ENCODE measurements at regions not wholly inside any gene's neighbourhood (a gene's known extent, or its start where the extent isn't known, plus 50 kb on each side); places are given as distances from the start of the nearest gene placed in this dataset.

DNA sequence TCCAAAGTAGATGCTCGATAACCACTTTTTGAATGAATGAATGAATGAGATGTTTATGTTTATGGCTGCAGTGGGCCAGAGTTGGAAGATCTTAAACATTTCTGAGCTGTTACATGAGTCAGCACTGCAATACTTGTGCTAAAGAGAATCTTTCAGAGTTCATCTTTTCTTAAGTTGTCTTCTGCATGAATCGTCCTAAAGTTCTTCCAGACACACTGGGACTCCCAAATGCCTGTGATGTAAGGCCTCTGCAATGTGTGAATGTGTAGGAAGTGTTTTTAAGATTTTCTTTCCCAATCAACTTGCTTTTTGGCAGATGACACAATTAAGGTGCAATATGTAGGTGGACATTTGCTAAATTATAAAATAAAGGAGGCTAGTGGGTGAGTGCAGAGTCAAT, 50.3 kb upstream of the TRIM9 start:
- Mint-ChIP-seq H3K4me3 (no peak overlapping the region), H3K27ac (no peak overlapping the region), H3K4me1 (no peaks in the 10 kb centered on the region), H3K27me3 (peaks cover 4% of the 10 kb centered on the region), H3K9me3 (ENCODE audit: insufficient read depth) (no peaks in the 10 kb centered on the region)
- H3K4me3 ChIP-seq (ENCODE audit: control extremely low read depth in 1 of 5, extremely low read depth in 1 of 5, insufficient read depth in 1 of 5, low read depth in 2 of 5, low read length in 4 of 5): no peak overlapping the region
- H3K27ac ChIP-seq (ENCODE audit: low read length in 2 of 2): no peak overlapping the region
- TF ChIP-seq, protein P1, sequence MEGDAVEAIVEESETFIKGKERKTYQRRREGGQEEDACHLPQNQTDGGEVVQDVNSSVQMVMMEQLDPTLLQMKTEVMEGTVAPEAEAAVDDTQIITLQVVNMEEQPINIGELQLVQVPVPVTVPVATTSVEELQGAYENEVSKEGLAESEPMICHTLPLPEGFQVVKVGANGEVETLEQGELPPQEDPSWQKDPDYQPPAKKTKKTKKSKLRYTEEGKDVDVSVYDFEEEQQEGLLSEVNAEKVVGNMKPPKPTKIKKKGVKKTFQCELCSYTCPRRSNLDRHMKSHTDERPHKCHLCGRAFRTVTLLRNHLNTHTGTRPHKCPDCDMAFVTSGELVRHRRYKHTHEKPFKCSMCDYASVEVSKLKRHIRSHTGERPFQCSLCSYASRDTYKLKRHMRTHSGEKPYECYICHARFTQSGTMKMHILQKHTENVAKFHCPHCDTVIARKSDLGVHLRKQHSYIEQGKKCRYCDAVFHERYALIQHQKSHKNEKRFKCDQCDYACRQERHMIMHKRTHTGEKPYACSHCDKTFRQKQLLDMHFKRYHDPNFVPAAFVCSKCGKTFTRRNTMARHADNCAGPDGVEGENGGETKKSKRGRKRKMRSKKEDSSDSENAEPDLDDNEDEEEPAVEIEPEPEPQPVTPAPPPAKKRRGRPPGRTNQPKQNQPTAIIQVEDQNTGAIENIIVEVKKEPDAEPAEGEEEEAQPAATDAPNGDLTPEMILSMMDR (IDR thresholded peaks at IDR 0.05): no peak
- TF ChIP-seq EZH2 (IDR thresholded peaks at IDR 0.05; ENCODE audit: borderline replicate concordance, insufficient read depth, low read depth, low read length, poor library complexity, severe bottlenecking): no peak
- no peak overlapping the region for H2AFZ ChIP-seq (ENCODE audit: insufficient read depth, low read depth, low read length, poor library complexity, severe bottlenecking)
- H3K36me3 ChIP-seq (replicated peaks in 1 of 2; ENCODE audit: control extremely low read depth in 1 of 2, control insufficient read depth in 1 of 2, extremely low read depth in 1 of 2, insufficient read depth in 2 of 2, low read length in 1 of 2): no peaks in the 10 kb centered on the region
- ATAC-seq (ENCODE audit: low read depth) (no peak), DNase-seq (no peak)
- ChIA-PET POLR2A (no interaction called here), CTCF (no interaction called here)
- no peaks in the 10 kb centered on the region for H3K79me2 ChIP-seq (ENCODE audit: control insufficient read depth, insufficient read depth, low read length)
- 96% methylated on average over 2 of the region's 2 CpGs for WGBS (ENCODE audit: insufficient coverage)
- H3K9me3 ChIP-seq (ENCODE audit: control extremely low read depth in 1 of 3, control insufficient read depth in 2 of 3, insufficient read depth in 1 of 3, low read length in 2 of 3): no peaks in the 10 kb centered on the region
- intact Hi-C loops (cut with micrococcal nuclease): no loop called here
- no peaks in the 10 kb centered on the region for H3K27me3 ChIP-seq (replicated peaks in 1 of 4; ENCODE audit: control extremely low read depth in 1 of 4, control insufficient read depth in 3 of 4, insufficient read depth in 4 of 4, low read length in 3 of 4)
- no peaks in the 10 kb centered on the region for H4K20me1 ChIP-seq (ENCODE audit: control insufficient read depth, insufficient read depth, low read length, poor library complexity, severe bottlenecking)
- H3K9ac ChIP-seq (ENCODE audit: low read length): no peak overlapping the region
- no peaks in the 10 kb centered on the region for H3K4me1 ChIP-seq (ENCODE audit: control insufficient read depth in 2 of 2, insufficient read depth in 2 of 2, low read length in 2 of 2)
- no peak overlapping the region for H3K4me2 ChIP-seq (replicated peaks; ENCODE audit: low read depth, low read length, poor library complexity, severe bottlenecking)

DNA sequence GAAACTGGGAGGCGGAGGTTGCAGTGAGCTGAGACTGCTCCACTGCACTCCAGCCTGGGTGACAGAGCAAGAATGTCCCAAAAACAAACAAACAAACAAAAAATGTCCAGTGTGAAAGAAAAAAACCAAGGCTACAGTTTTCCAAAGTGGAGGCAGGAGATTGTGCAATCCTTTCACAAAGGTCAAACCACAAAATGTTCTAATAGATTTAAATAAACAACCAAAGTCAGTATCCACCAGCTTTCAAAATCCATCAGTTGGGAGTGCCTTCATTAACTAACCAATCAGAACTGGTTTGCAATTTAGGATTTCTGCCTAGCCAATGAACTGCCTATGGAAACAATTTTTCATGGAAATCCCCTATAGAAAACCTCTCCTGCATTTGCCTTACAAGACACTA, 52.3 kb upstream of the TRIM9 start:
- H4K20me1 ChIP-seq (ENCODE audit: control insufficient read depth, insufficient read depth, low read length, poor library complexity, severe bottlenecking): no peaks in the 10 kb centered on the region
- Mint-ChIP-seq H3K27ac (no peak overlapping the region), H3K9me3 (ENCODE audit: insufficient read depth) (no peaks in the 10 kb centered on the region), H3K27me3 (peaks cover 8% of the 10 kb centered on the region), H3K4me3 (no peak overlapping the region), H3K4me1 (no peaks in the 10 kb centered on the region)
- H3K4me3 ChIP-seq (ENCODE audit: control extremely low read depth in 1 of 5, extremely low read depth in 1 of 5, insufficient read depth in 1 of 5, low read depth in 2 of 5, low read length in 4 of 5): no peak overlapping the region
- CTCF ChIA-PET: no interaction called here
- TF ChIP-seq, protein P1 (IDR thresholded peaks at IDR 0.05): no peak
- no peak for TF ChIP-seq EZH2 (IDR thresholded peaks at IDR 0.05; ENCODE audit: borderline replicate concordance, insufficient read depth, low read depth, low read length, poor library complexity, severe bottlenecking)
- POLR2A ChIA-PET: no interaction called here
- no peaks in the 10 kb centered on the region for H3K79me2 ChIP-seq (ENCODE audit: control insufficient read depth, insufficient read depth, low read length)
- no peak overlapping the region for H3K4me2 ChIP-seq (replicated peaks; ENCODE audit: low read depth, low read length, poor library complexity, severe bottlenecking)
- intact Hi-C loops (cut with micrococcal nuclease): no loop called here
- H3K36me3 ChIP-seq (replicated peaks in 1 of 2; ENCODE audit: control extremely low read depth in 1 of 2, control insufficient read depth in 1 of 2, extremely low read depth in 1 of 2, insufficient read depth in 2 of 2, low read length in 1 of 2): no peaks in the 10 kb centered on the region
- H3K4me1 ChIP-seq (ENCODE audit: control insufficient read depth in 2 of 2, insufficient read depth in 2 of 2, low read length in 2 of 2): no peaks in the 10 kb centered on the region
- no peak overlapping the region for H3K9ac ChIP-seq (ENCODE audit: low read length)
- 100% methylated on average over 1 of the region's 1 CpG for WGBS (ENCODE audit: insufficient coverage)
- H3K27ac ChIP-seq (ENCODE audit: low read length in 2 of 2): no peak overlapping the region
- H2AFZ ChIP-seq (ENCODE audit: insufficient read depth, low read depth, low read length, poor library complexity, severe bottlenecking): no peak overlapping the region
- H3K27me3 ChIP-seq (replicated peaks in 1 of 4; ENCODE audit: control extremely low read depth in 1 of 4, control insufficient read depth in 3 of 4, insufficient read depth in 4 of 4, low read length in 3 of 4): no peaks in the 10 kb centered on the region
- no peak for ATAC-seq (ENCODE audit: low read depth)
- no peaks in the 10 kb centered on the region for H3K9me3 ChIP-seq (ENCODE audit: control extremely low read depth in 1 of 3, control insufficient read depth in 2 of 3, insufficient read depth in 1 of 3, low read length in 2 of 3)
- no peak for DNase-seq
